Gastrocnemius medialis (tissue), 4 donors: ENCODE measurements at regions not wholly inside any gene's neighbourhood (a gene's known extent, or its start where the extent isn't known, plus 50 kb on each side); places are given as distances from the start of the nearest gene placed in this dataset.

Experiments
- ATAC-seq, 2 donors: fragments of 150-250 bp; one replicate each; pipeline ENCODE4 v1.9.1; 2016
- DNase-seq, 2 donors: peaks; one replicate each; pipeline ENCODE4 v3.0.0-alpha.2; 2019
- H3K27ac ChIP-seq, 4 donors: fragments of 200-600 bp; sonication (generic); 1 replicate in 1 of 4; 2 replicates in 3 of 4; pipeline ENCODE4 v1.5.1; 2016 to 2018; ENCODE audit warnings: mild to moderate bottlenecking in 2 of 4, moderate library complexity in 1 of 4
- H3K27me3 ChIP-seq, 3 donors: fragments of 200-600 bp; sonication (generic) in 2 of 3; 1 replicate in 1 of 3; 2 replicates in 2 of 3; pipeline versions ENCODE4 v1.5.1 to v1.6.0; 2016 to 2019; ENCODE audit warnings: mild to moderate bottlenecking in 1 of 3, moderate library complexity in 1 of 3
- H3K36me3 ChIP-seq, 2 donors: fragments of 200-600 bp; sonication (generic) in 1 of 2; one replicate each; pipeline ENCODE4 v1.5.1; 2017 to 2018
- H3K4me1 ChIP-seq, 2 donors: fragments of 200-600 bp; sonication (generic) in 1 of 2; one replicate each; pipeline ENCODE4 v1.5.1; 2016 to 2017; ENCODE audit warnings: mild to moderate bottlenecking in 2 of 2
- H3K4me3 ChIP-seq, 4 donors: fragments of 200-600 bp; sonication (generic) in 3 of 4; 1 replicate in 1 of 4; 2 replicates in 3 of 4; pipeline ENCODE4 v1.5.1; 2016 to 2019; ENCODE audit warnings: mild to moderate bottlenecking in 2 of 4
- H3K9me3 ChIP-seq, 3 donors: fragments of 200-600 bp; sonication (generic) in 2 of 3; 1 replicate in 1 of 3; 2 replicates in 2 of 3; pipeline ENCODE4 v1.5.1; 2016 to 2019
- POLR2A ChIP-seq, 2 donors: fragments of 450-650 bp; IDR thresholded peaks; one replicate each; pipeline ENCODE4 v1.6.1; 2017; ENCODE audit warnings: antibody characterized with exemption in 2 of 2, mild to moderate bottlenecking in 2 of 2, moderate library complexity in 2 of 2
- in situ Hi-C, 4 donors: fragments of 200-750 bp; cut with MboI; loops; one replicate each; pipeline versions ENCODE4 v1.15.0 to v1.8.0; 2017; ENCODE audit warnings: low sequenced_read_pairs in 4 of 4
- intact Hi-C: fragments of 100-400 bp; cut with DNase I; formaldehyde crosslinking; loops from one replicate; pipeline ENCODE4 v1.15.1; 2023; ENCODE audit warnings: low total_unique reads
- TF ChIP-seq, protein P1 (sequence below), 5 experiments: fragments of 450-650 bp in 3 of 5; fragments of 200-600 bp in 2 of 5; sonication (generic) in 2 of 5; IDR thresholded peaks in 4 of 5; conservative IDR thresholded peaks in 1 of 5; 1 replicate in 4 of 5; 2 replicates in 1 of 5; pipeline ENCODE4 v1.5.1; 2016 to 2019; ENCODE audit warnings: antibody characterized with exemption in 5 of 5, mild to moderate bottlenecking in 3 of 5, moderate library complexity in 3 of 5

DNA sequence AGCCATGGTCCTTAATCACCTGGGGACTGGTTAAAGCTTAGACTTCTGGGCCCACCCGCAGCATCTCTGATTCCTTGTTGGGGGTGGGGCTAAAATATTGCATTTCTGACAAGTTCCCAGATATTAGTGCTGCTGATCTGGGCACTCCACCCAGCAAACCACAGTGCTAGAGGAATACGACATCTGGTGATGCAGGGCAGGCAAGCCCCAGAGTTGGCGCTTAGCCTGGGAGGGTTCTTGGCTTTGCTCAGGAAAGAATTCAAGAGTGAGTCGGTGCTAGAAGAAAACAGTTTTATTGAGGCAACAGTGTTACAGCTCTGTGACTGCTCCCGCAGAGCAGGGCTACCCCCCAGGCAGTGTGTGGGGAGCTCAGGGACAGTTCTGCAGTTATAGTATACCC is 210.7 kb downstream of the TFAP2C start:
- no peaks in the 10 kb centered on the region for H3K4me1 ChIP-seq
- intact Hi-C loops = no loop called here
- ATAC-seq (no peak), DNase-seq (no peak)
- H3K36me3 ChIP-seq = no peaks in the 10 kb centered on the region
- TF ChIP-seq POLR2A (IDR thresholded peaks at IDR 0.05) = no peak
- TF ChIP-seq, protein P1, sequence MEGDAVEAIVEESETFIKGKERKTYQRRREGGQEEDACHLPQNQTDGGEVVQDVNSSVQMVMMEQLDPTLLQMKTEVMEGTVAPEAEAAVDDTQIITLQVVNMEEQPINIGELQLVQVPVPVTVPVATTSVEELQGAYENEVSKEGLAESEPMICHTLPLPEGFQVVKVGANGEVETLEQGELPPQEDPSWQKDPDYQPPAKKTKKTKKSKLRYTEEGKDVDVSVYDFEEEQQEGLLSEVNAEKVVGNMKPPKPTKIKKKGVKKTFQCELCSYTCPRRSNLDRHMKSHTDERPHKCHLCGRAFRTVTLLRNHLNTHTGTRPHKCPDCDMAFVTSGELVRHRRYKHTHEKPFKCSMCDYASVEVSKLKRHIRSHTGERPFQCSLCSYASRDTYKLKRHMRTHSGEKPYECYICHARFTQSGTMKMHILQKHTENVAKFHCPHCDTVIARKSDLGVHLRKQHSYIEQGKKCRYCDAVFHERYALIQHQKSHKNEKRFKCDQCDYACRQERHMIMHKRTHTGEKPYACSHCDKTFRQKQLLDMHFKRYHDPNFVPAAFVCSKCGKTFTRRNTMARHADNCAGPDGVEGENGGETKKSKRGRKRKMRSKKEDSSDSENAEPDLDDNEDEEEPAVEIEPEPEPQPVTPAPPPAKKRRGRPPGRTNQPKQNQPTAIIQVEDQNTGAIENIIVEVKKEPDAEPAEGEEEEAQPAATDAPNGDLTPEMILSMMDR (IDR thresholded peaks at IDR 0.05 in 4 of 5, conservative IDR thresholded peaks at IDR 0.05 in 1 of 5) = no peak
- in situ Hi-C loops = loop anchor here in 1 of 4 donors (25.0 kb wide), 1 partner anchor 102 kb away; no protein-coding TSS in a partner anchor
- no peaks in the 10 kb centered on the region for H3K27me3 ChIP-seq
- no peak overlapping the region for H3K4me3 ChIP-seq
- no peaks in the 10 kb centered on the region for H3K9me3 ChIP-seq
- no peak overlapping the region for H3K27ac ChIP-seq

DNA sequence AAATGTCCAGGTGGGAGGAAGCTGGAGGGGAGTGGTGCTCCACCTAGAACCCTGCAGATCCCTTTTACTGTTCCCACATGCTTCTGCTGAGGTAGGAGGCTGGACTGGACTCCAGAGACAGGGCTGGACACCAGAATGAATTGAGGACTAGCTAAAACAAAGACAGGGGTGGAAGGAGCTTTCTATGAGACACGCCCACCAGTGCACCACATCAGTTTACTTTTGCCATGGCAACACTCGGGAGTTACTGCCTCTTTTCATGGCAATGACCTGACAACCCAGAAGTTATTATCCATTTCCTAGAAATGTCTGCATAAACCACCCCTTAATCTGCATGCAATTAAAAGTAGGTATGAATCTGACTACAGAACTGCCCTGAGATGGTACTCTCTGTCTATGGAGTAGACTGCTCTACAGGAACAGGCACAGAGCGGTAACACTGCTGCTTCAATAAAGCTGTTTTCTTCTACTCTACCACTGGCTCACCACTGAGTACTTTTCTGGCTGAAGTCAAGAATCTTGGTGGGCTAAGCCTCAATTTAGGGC is 211.7 kb downstream of the TFAP2C start:
- Histone ChIP-seq H3K4me1 (no peaks in the 10 kb centered on the region), H3K4me3 (no peak overlapping the region), H3K9me3 (no peaks in the 10 kb centered on the region), H3K36me3 (no peaks in the 10 kb centered on the region), H3K27me3 (no peaks in the 10 kb centered on the region), H3K27ac (no peak overlapping the region)
- ATAC-seq = no peak
- no peak for DNase-seq
- TF ChIP-seq, protein P1 (IDR thresholded peaks at IDR 0.05 in 4 of 5, conservative IDR thresholded peaks at IDR 0.05 in 1 of 5) = no peak
- no peak for TF ChIP-seq POLR2A (IDR thresholded peaks at IDR 0.05)
- intact Hi-C loops (no loop called here), in situ Hi-C loops (loop anchor here in 1 of 4 donors (25.0 kb wide), 1 partner anchor 103 kb away; no protein-coding TSS in a partner anchor)

- in situ Hi-C loops (loop anchor here in 1 of 4 donors (25.0 kb wide), 1 partner anchor 104 kb away; no protein-coding TSS in a partner anchor), intact Hi-C loops (no loop called here)
- H3K27me3 ChIP-seq = no peaks in the 10 kb centered on the region
- no peak overlapping the region for H3K27ac ChIP-seq
- H3K9me3 ChIP-seq = no peaks in the 10 kb centered on the region
- no peaks in the 10 kb centered on the region for H3K36me3 ChIP-seq
- DNase-seq (no peak), ATAC-seq (no peak)
- no peaks in the 10 kb centered on the region for H3K4me1 ChIP-seq
- TF ChIP-seq POLR2A (IDR thresholded peaks at IDR 0.05) = no peak
- TF ChIP-seq, protein P1 (IDR thresholded peaks at IDR 0.05 in 4 of 5, conservative IDR thresholded peaks at IDR 0.05 in 1 of 5) = no peak
- H3K4me3 ChIP-seq = no peak overlapping the region
Measured at GRCh38 chr20:56841346-56841908, 212.3 kb downstream of the TFAP2C start.

DNA sequence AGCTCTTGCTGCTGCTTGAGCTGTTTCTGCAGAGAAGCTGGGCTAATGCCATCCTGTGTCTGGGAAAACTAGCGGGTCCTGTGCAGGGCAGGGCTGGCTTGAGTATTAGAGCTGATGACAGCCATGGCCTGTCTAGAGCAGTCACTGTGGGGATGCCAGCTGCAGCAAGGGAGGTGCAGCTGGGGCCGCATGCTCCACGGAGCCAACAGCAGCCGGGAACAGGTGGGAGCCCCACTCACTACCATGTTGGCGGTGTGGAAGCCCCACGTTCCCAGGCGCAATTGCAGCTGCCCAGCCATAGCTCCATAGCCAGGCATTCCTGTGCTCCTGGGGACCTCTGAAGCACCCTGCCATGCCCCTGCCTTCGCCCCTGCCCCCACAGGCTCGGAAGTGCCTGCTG is 212.9 kb downstream of the TFAP2C start:
- Histone ChIP-seq H3K36me3 (no peaks in the 10 kb centered on the region), H3K27ac (no peak overlapping the region), H3K9me3 (no peaks in the 10 kb centered on the region), H3K4me3 (no peak overlapping the region), H3K4me1 (no peaks in the 10 kb centered on the region), H3K27me3 (no peaks in the 10 kb centered on the region)
- DNase-seq (no peak), ATAC-seq (no peak)
- intact Hi-C loops = no loop called here
- in situ Hi-C loops = loop anchor here in 1 of 4 donors (25.0 kb wide), 1 partner anchor 105 kb away; no protein-coding TSS in a partner anchor
- no peak for TF ChIP-seq POLR2A (IDR thresholded peaks at IDR 0.05)
- TF ChIP-seq, protein P1 (IDR thresholded peaks at IDR 0.05 in 4 of 5, conservative IDR thresholded peaks at IDR 0.05 in 1 of 5) = no peak
